OCI-LY1 (cell line): ENCODE measurements at regions not wholly inside any gene's neighbourhood (a gene's known extent, or its start where the extent isn't known, plus 50 kb on each side); places are given as distances from the start of the nearest gene placed in this dataset.

Experiments
- EZH2 ChIP-seq: fragments of 200-600 bp; sonication (generic), shearing (Covaris generic); IDR thresholded peaks from 2 replicates; pipeline ENCODE4 v1.8.0; 2017; ENCODE audit warnings: borderline replicate concordance, mixed run types, mild to moderate bottlenecking, antibody characterized with exemption, low read length, moderate library complexity, mixed read lengths
- TF ChIP-seq, protein P1 (sequence below): fragments of 200-600 bp; sonication (generic), shearing (Covaris generic); IDR thresholded peaks from 2 replicates; pipeline ENCODE4 v1.5.1; 2017; ENCODE audit warnings: mild to moderate bottlenecking, antibody characterized with exemption, low read length, moderate library complexity, mixed read lengths

- TF ChIP-seq, protein P1, sequence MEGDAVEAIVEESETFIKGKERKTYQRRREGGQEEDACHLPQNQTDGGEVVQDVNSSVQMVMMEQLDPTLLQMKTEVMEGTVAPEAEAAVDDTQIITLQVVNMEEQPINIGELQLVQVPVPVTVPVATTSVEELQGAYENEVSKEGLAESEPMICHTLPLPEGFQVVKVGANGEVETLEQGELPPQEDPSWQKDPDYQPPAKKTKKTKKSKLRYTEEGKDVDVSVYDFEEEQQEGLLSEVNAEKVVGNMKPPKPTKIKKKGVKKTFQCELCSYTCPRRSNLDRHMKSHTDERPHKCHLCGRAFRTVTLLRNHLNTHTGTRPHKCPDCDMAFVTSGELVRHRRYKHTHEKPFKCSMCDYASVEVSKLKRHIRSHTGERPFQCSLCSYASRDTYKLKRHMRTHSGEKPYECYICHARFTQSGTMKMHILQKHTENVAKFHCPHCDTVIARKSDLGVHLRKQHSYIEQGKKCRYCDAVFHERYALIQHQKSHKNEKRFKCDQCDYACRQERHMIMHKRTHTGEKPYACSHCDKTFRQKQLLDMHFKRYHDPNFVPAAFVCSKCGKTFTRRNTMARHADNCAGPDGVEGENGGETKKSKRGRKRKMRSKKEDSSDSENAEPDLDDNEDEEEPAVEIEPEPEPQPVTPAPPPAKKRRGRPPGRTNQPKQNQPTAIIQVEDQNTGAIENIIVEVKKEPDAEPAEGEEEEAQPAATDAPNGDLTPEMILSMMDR, result no peak
- no peak for TF ChIP-seq EZH2
Observed at GRCh38 chr7:142450695-142451094, 192.8 kb upstream of the PRSS58 start.
